ENCODE measurements at regions not wholly inside any gene's neighbourhood (a gene's known extent, or its start where the extent isn't known, plus 50 kb on each side); places are given as distances from the start of the nearest gene placed in this dataset.

- POLR2A ChIA-PET, result no interaction called here
- no peak overlapping the region for H3K27ac Mint-ChIP-seq
Observed at GRCh38 chr14:51780741-51781140, 79.7 kb upstream of the GNG2 start.

GRCh38 chr14:51781381-51781780 lies 79.0 kb upstream of the GNG2 start:
- Mint-ChIP-seq H3K4me1 (peaks cover 8% of the 10 kb centered on the region), H3K9me3 (peaks cover 5% of the 10 kb centered on the region), H3K27me3 (peaks cover 22% of the 10 kb centered on the region), H3K36me3 (peaks cover 4% of the 10 kb centered on the region), H3K4me3 (no peak overlapping the region), H3K27ac (no peak overlapping the region)
- POLR2A ChIA-PET, result no interaction called here
- DNase-seq, result no peak
- no peak for ATAC-seq (ENCODE audit: low read depth)

More at GRCh38 chr14:51780741-51781140, 79.7 kb upstream of the GNG2 start:
- peaks cover 10% of the 10 kb centered on the region for H3K4me1 Mint-ChIP-seq
- H3K27me3 Mint-ChIP-seq, result peaks cover 20% of the 10 kb centered on the region
- peaks cover 3% of the 10 kb centered on the region for H3K9me3 Mint-ChIP-seq
- DNase-seq, result no peak
- no peak for ATAC-seq (ENCODE audit: low read depth)
- peaks cover 2% of the 10 kb centered on the region for H3K36me3 Mint-ChIP-seq
- no peak overlapping the region for H3K4me3 Mint-ChIP-seq

GRCh38 chr14:51782435-51782834 lies 78.0 kb upstream of the GNG2 start:
- ATAC-seq (ENCODE audit: low read depth) (no peak), DNase-seq (no peak)
- Mint-ChIP-seq H3K4me3 (no peak overlapping the region), H3K9me3 (peaks cover 12% of the 10 kb centered on the region), H3K27me3 (peaks cover 22% of the 10 kb centered on the region), H3K4me1 (peaks cover 8% of the 10 kb centered on the region), H3K27ac (no peak overlapping the region), H3K36me3 (peaks cover 6% of the 10 kb centered on the region)
- POLR2A ChIA-PET, result no interaction called here

GRCh38 chr14:51783765-51784164 lies 76.6 kb upstream of the GNG2 start:
- Mint-ChIP-seq H3K4me1 (peaks cover 8% of the 10 kb centered on the region), H3K27me3 (peaks cover 20% of the 10 kb centered on the region), H3K4me3 (no peak overlapping the region), H3K9me3 (peaks cover 14% of the 10 kb centered on the region), H3K36me3 (peaks cover 6% of the 10 kb centered on the region), H3K27ac (no peak overlapping the region)
- POLR2A ChIA-PET, result no interaction called here
- ATAC-seq (ENCODE audit: low read depth) (no peak), DNase-seq (no peak)

- POLR2A ChIA-PET, result no interaction called here
- H3K27me3 Mint-ChIP-seq, result peaks cover 20% of the 10 kb centered on the region
- H3K27ac Mint-ChIP-seq, result no peak overlapping the region
- H3K36me3 Mint-ChIP-seq, result peaks cover 6% of the 10 kb centered on the region
- H3K4me1 Mint-ChIP-seq, result peaks cover 8% of the 10 kb centered on the region
- ATAC-seq (ENCODE audit: low read depth) (no peak), DNase-seq (no peak)
- H3K4me3 Mint-ChIP-seq, result no peak overlapping the region
- peaks cover 14% of the 10 kb centered on the region for H3K9me3 Mint-ChIP-seq
Observed at GRCh38 chr14:51784466-51784865, 75.9 kb upstream of the GNG2 start.

GRCh38 chr14:51786227-51786626 lies 74.2 kb upstream of the GNG2 start:
- peaks cover 6% of the 10 kb centered on the region for H3K36me3 Mint-ChIP-seq
- no peak overlapping the region for H3K4me3 Mint-ChIP-seq
- ATAC-seq (ENCODE audit: low read depth) (no peak), DNase-seq (no peak)
- no peak overlapping the region for H3K27ac Mint-ChIP-seq
- peaks cover 21% of the 10 kb centered on the region for H3K27me3 Mint-ChIP-seq
- H3K9me3 Mint-ChIP-seq, result peaks cover 16% of the 10 kb centered on the region
- H3K4me1 Mint-ChIP-seq, result peaks cover 3% of the 10 kb centered on the region
- POLR2A ChIA-PET, result no interaction called here

GRCh38 chr14:51787352-51787751 lies 73.1 kb upstream of the GNG2 start:
- POLR2A ChIA-PET, result interaction anchor here (1.1 kb wide), 1 partner anchor 60 kb away, joined by 3 read pairs; no protein-coding TSS in a partner anchor
- H3K27ac Mint-ChIP-seq, result no peak overlapping the region
- H3K4me3 Mint-ChIP-seq, result no peak overlapping the region
- DNase-seq (no peak), ATAC-seq (ENCODE audit: low read depth) (no peak)
- H3K27me3 Mint-ChIP-seq, result peaks cover 18% of the 10 kb centered on the region
- H3K36me3 Mint-ChIP-seq, result peaks cover 6% of the 10 kb centered on the region
- H3K9me3 Mint-ChIP-seq, result peaks cover 16% of the 10 kb centered on the region
- H3K4me1 Mint-ChIP-seq, result no peaks in the 10 kb centered on the region

- no peak for ATAC-seq (ENCODE audit: low read depth)
Observed at GRCh38 chr14:51789114-51789513, 71.3 kb upstream of the GNG2 start.

GRCh38 chr14:51789596-51789995 lies 70.8 kb upstream of the GNG2 start:
- ATAC-seq (ENCODE audit: low read depth) (no peak), DNase-seq (no peak)
- Mint-ChIP-seq H3K9me3 (peaks cover 16% of the 10 kb centered on the region), H3K36me3 (peaks cover 6% of the 10 kb centered on the region), H3K4me1 (no peaks in the 10 kb centered on the region), H3K4me3 (no peak overlapping the region), H3K27ac (no peak overlapping the region), H3K27me3 (peaks cover 13% of the 10 kb centered on the region)
- POLR2A ChIA-PET, result no interaction called here

More at GRCh38 chr14:51789114-51789513, 71.3 kb upstream of the GNG2 start:
- Mint-ChIP-seq H3K9me3 (peaks cover 16% of the 10 kb centered on the region), H3K27ac (no peak overlapping the region), H3K36me3 (peaks cover 6% of the 10 kb centered on the region), H3K4me1 (no peaks in the 10 kb centered on the region), H3K27me3 (peaks cover 13% of the 10 kb centered on the region), H3K4me3 (no peak overlapping the region)
- DNase-seq, result no peak
- POLR2A ChIA-PET, result no interaction called here

- POLR2A ChIA-PET, result no interaction called here
- ATAC-seq (ENCODE audit: low read depth), result no peak
- Mint-ChIP-seq H3K27ac (no peak overlapping the region), H3K4me1 (no peaks in the 10 kb centered on the region), H3K36me3 (no peaks in the 10 kb centered on the region), H3K9me3 (peaks cover 2% of the 10 kb centered on the region), H3K27me3 (peaks cover 5% of the 10 kb centered on the region), H3K4me3 (no peak overlapping the region)
- DNase-seq, result no peak
Observed at GRCh38 chr14:51792809-51793208, 67.6 kb upstream of the GNG2 start.

- H3K27me3 Mint-ChIP-seq, result peaks cover 4% of the 10 kb centered on the region
- no peak for ATAC-seq (ENCODE audit: low read depth)
- H3K27ac Mint-ChIP-seq, result no peak overlapping the region
- no peaks in the 10 kb centered on the region for H3K36me3 Mint-ChIP-seq
- DNase-seq, result no peak
- H3K4me3 Mint-ChIP-seq, result no peak overlapping the region
- POLR2A ChIA-PET, result no interaction called here
- peaks cover 12% of the 10 kb centered on the region for H3K9me3 Mint-ChIP-seq
- H3K4me1 Mint-ChIP-seq, result no peaks in the 10 kb centered on the region
Observed at GRCh38 chr14:51805541-51805940, 54.9 kb upstream of the GNG2 start.

- no peak for ATAC-seq (ENCODE audit: low read depth)
- H3K27ac Mint-ChIP-seq, result no peak overlapping the region
- no peak overlapping the region for H3K4me3 Mint-ChIP-seq
- peaks cover 4% of the 10 kb centered on the region for H3K27me3 Mint-ChIP-seq
- POLR2A ChIA-PET, result no interaction called here
- H3K36me3 Mint-ChIP-seq, result no peaks in the 10 kb centered on the region
- H3K4me1 Mint-ChIP-seq, result no peaks in the 10 kb centered on the region
- no peak for DNase-seq
- peaks cover 12% of the 10 kb centered on the region for H3K9me3 Mint-ChIP-seq
Observed at GRCh38 chr14:51806026-51807023, 54.1 kb upstream of the GNG2 start.

- ATAC-seq (ENCODE audit: low read depth) (no peak), DNase-seq (no peak)
- POLR2A ChIA-PET, result no interaction called here
- no peaks in the 10 kb centered on the region for H3K36me3 Mint-ChIP-seq
- H3K4me3 Mint-ChIP-seq, result no peak overlapping the region
- H3K27me3 Mint-ChIP-seq, result peaks cover 4% of the 10 kb centered on the region
- no peak overlapping the region for H3K27ac Mint-ChIP-seq
- H3K4me1 Mint-ChIP-seq, result no peaks in the 10 kb centered on the region
- peaks cover 12% of the 10 kb centered on the region for H3K9me3 Mint-ChIP-seq
Observed at GRCh38 chr14:51807356-51807755, 53.1 kb upstream of the GNG2 start.

All from activated naive CD8-positive, alpha-beta T cell treated with anti-CD3 and anti-CD28 coated beads, Interleukin-2, amount 10 ng/mL, durations not matched to agents 7 days and 5 days (primary cell).